ENCODE measurements at regions not wholly inside any gene's neighbourhood (a gene's known extent, or its start where the extent isn't known, plus 50 kb on each side); places are given as distances from the start of the nearest gene placed in this dataset.

DNA sequence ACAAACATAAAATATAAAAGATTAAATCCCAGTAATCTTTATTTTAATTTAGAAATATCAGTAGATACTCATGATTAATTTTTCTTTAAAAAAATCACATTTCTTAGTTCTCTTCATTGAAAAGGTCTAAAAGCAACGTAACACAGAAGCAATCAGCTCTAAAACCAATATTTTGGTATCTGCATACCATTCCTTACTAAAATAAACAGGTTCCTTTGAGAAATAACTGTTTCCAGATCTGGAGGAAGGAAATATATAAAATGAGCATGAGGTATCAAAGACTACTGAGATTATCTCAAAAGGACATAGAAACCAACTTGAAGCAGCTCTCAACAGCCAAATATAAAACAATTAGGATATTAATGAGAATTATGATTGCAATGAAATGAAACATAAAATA, 301.0 kb upstream of the GNAI1 start:
- TF ChIP-seq, protein P1, sequence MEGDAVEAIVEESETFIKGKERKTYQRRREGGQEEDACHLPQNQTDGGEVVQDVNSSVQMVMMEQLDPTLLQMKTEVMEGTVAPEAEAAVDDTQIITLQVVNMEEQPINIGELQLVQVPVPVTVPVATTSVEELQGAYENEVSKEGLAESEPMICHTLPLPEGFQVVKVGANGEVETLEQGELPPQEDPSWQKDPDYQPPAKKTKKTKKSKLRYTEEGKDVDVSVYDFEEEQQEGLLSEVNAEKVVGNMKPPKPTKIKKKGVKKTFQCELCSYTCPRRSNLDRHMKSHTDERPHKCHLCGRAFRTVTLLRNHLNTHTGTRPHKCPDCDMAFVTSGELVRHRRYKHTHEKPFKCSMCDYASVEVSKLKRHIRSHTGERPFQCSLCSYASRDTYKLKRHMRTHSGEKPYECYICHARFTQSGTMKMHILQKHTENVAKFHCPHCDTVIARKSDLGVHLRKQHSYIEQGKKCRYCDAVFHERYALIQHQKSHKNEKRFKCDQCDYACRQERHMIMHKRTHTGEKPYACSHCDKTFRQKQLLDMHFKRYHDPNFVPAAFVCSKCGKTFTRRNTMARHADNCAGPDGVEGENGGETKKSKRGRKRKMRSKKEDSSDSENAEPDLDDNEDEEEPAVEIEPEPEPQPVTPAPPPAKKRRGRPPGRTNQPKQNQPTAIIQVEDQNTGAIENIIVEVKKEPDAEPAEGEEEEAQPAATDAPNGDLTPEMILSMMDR (IDR thresholded peaks at IDR 0.05), result no peak
- H3K27me3 Mint-ChIP-seq, result no peaks in the 10 kb centered on the region
- ATAC-seq (no peak), DNase-seq (no peak)
- H3K4me3 Mint-ChIP-seq, result no peak overlapping the region
- ChIA-PET POLR2A (no interaction called here), CTCF (no interaction called here)
- no peak overlapping the region for H3K27ac Mint-ChIP-seq
- no peaks in the 10 kb centered on the region for H3K9me3 Mint-ChIP-seq
- no peaks in the 10 kb centered on the region for H3K36me3 Mint-ChIP-seq (ENCODE audit: low read depth)
- intact Hi-C loops (cut with micrococcal nuclease), result no loop called here
- H3K4me1 Mint-ChIP-seq (ENCODE audit: low read depth), result no peaks in the 10 kb centered on the region

DNA sequence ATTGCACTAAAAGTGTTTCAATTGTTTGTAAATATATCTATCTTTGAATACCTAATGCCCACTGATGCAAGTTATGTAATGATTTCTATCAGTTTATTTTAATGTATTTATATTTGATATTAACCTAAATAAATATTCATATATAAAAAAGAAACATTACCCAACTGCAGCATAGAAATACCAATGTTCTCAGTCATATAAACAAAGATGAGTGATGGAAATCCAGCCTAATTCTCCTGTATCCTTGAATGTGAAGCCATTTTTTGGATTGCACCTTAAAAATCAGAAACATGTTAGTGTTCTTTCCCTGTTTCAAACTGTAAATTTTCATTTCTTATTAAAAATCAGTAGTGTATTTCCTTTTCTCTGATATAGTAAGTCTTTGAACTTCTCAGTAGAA, 305.8 kb upstream of the GNAI1 start:
- Mint-ChIP-seq H3K4me3 (no peak overlapping the region), H3K4me1 (ENCODE audit: low read depth) (no peaks in the 10 kb centered on the region), H3K27ac (no peak overlapping the region), H3K9me3 (no peaks in the 10 kb centered on the region), H3K27me3 (no peaks in the 10 kb centered on the region), H3K36me3 (ENCODE audit: low read depth) (no peaks in the 10 kb centered on the region)
- CTCF ChIA-PET, result no interaction called here
- intact Hi-C loops (cut with micrococcal nuclease), result no loop called here
- POLR2A ChIA-PET, result no interaction called here
- no peak for DNase-seq
- TF ChIP-seq, protein P1 (IDR thresholded peaks at IDR 0.05), result no peak
- ATAC-seq, result no peak

DNA sequence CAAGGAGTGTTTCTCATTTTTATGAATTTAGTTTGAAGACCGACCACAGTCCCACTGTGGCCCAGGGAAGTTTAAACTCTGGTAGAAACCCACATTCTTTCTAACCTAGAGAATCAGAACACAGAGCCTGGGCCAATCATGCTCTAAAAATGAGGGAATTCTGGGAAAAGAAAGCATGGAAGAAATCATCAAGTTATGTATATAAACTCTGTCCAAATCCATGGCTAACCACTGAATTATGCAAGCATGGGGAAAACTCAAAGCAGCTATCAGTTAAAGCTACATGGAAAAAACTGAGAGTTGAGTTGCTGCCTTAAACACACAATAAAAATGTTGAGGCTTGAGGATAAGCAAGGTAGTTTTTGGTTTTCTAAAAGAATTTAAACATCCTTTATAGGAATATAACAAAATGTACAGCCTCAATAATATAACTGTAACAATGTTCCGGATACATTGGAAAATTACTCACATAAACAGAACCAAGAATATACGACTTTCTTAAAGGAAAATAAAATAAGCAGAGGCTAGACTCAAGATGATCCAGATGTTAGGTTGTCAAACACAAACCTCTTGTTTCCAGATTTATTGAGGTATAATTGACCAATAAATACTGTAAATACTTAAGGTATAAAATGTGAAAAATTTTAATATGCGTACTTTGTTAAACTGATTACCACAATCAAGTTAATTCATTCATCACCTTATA, 311.2 kb upstream of the GNAI1 start:
- no peak for DNase-seq
- Mint-ChIP-seq H3K36me3 (ENCODE audit: low read depth) (no peaks in the 10 kb centered on the region), H3K9me3 (no peaks in the 10 kb centered on the region), H3K27me3 (no peaks in the 10 kb centered on the region), H3K27ac (no peak overlapping the region), H3K4me3 (no peak overlapping the region), H3K4me1 (ENCODE audit: low read depth) (no peaks in the 10 kb centered on the region)
- ChIA-PET POLR2A (no interaction called here), CTCF (no interaction called here)
- TF ChIP-seq, protein P1 (IDR thresholded peaks at IDR 0.05), result no peak
- intact Hi-C loops (cut with micrococcal nuclease), result no loop called here
- ATAC-seq, result no peak

DNA sequence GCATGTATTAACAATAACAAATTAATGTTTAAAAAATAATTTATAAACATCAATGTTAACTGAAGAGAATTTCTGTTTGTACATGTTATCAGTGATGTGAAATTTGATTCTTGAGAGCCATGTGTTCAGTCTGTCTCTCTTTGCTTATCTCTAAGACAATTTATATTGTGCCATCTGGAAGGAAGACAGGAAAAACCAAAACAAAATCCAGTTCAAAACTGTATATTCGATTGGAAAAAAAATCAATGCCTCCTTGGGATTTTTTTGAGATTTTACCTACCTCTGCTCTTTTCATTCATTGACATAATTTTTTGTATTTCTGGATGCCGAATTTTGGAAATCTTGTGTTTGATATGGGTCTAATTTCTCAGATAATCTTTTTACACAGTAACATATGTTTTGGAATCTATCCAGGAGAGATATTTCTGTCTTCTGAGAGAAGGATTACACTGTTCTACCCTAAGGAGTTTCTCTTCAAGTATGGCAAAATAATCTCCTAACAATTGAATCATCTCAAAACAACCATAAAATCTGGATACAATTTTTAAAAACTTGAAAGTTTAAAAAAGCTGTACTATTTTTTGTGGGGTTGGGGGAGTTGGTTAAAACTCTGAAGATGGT, 311.9 kb upstream of the GNAI1 start:
- Mint-ChIP-seq H3K27me3 (no peaks in the 10 kb centered on the region), H3K36me3 (ENCODE audit: low read depth) (no peaks in the 10 kb centered on the region), H3K4me3 (no peak overlapping the region), H3K9me3 (no peaks in the 10 kb centered on the region), H3K27ac (no peak overlapping the region), H3K4me1 (ENCODE audit: low read depth) (no peaks in the 10 kb centered on the region)
- TF ChIP-seq, protein P1 (IDR thresholded peaks at IDR 0.05), result no peak
- POLR2A ChIA-PET, result no interaction called here
- intact Hi-C loops (cut with micrococcal nuclease), result no loop called here
- DNase-seq (no peak), ATAC-seq (no peak)
- CTCF ChIA-PET, result no interaction called here

DNA sequence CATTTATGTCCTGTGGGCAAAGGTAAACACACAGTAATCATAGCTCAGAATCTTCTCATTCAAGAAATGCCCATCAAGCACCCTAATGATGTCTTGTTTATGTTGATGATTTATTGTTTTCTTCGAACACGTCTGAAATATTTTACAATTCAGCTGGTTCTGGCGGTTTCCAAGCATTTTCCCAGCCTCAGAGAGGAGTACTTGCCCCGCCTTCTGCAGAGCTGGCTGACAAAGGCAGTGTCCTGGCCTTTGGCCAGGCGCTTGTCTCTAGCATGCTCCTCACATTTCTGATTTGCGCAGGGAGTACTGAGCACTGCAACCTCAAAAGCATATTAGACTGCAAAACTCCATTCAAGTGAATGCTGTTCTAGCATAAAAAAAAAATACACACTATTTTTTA, 314.2 kb upstream of the GNAI1 start:
- no peaks in the 10 kb centered on the region for H3K4me1 Mint-ChIP-seq (ENCODE audit: low read depth)
- no peaks in the 10 kb centered on the region for H3K9me3 Mint-ChIP-seq
- H3K27ac Mint-ChIP-seq, result no peak overlapping the region
- DNase-seq (no peak), ATAC-seq (no peak)
- H3K4me3 Mint-ChIP-seq, result no peak overlapping the region
- intact Hi-C loops (cut with micrococcal nuclease), result no loop called here
- CTCF ChIA-PET, result no interaction called here
- POLR2A ChIA-PET, result no interaction called here
- TF ChIP-seq, protein P1 (IDR thresholded peaks at IDR 0.05), result no peak
- H3K27me3 Mint-ChIP-seq, result no peaks in the 10 kb centered on the region
- no peaks in the 10 kb centered on the region for H3K36me3 Mint-ChIP-seq (ENCODE audit: low read depth)
